Activated CD4-positive, alpha-beta memory T cell treated with anti-CD3 and anti-CD28 coated beads for 36 hours (primary cell): ENCODE measurements at regions not wholly inside any gene's neighbourhood (a gene's known extent, or its start where the extent isn't known, plus 50 kb on each side); places are given as distances from the start of the nearest gene placed in this dataset.
"Not testable (repeated sequence)": the region's sequence is repeated elsewhere in the genome, so short reads cannot be mapped to it uniquely, and the experiment has no call there.

Experiments
- CTCF ChIA-PET: fragments of 350-600 bp; sonication (Branson Sonifier 250); formaldehyde crosslinking; loops from one replicate; lab custom pipeline; 2021; ENCODE audit warnings: antibody characterized with exemption, inconsistent platforms; lab: Charles Lee
- POLR2A ChIA-PET: fragments of 350-600 bp; sonication (Branson Sonifier 250); formaldehyde crosslinking; loops from one replicate; lab custom pipeline; 2021; ENCODE audit warnings: antibody characterized with exemption; lab: Charles Lee
- DNase-seq: peaks from one replicate; pipeline ENCODE4 v3.0.0-alpha.2; 2020
- H3K27ac Mint-ChIP-seq: one replicate; pipeline ENCODE4 v1.8.0; 2021; ENCODE audit warnings: mixed read lengths
- H3K27me3 Mint-ChIP-seq: one replicate; pipeline ENCODE4 v1.8.0; 2021; ENCODE audit warnings: mixed read lengths
- H3K36me3 Mint-ChIP-seq: one replicate; pipeline ENCODE4 v1.8.0; 2021; ENCODE audit warnings: mixed read lengths
- H3K4me1 Mint-ChIP-seq: one replicate; pipeline ENCODE4 v1.8.0; 2021; ENCODE audit warnings: low read depth, mixed read lengths
- H3K4me3 Mint-ChIP-seq: one replicate; pipeline ENCODE4 v1.8.0; 2021; ENCODE audit warnings: mild to moderate bottlenecking, mixed read lengths
- H3K9me3 Mint-ChIP-seq: one replicate; pipeline ENCODE4 v1.8.0; 2021; ENCODE audit warnings: mixed read lengths
- intact Hi-C: fragments of 100-400 bp; cut with micrococcal nuclease; formaldehyde crosslinking; loops from one replicate; pipeline ENCODE4 v1.15.1; 2023

- ChIA-PET POLR2A (no interaction called here), CTCF (no interaction called here)
- intact Hi-C loops: no loop called here
- H3K9me3 Mint-ChIP-seq: no peaks in the 10 kb centered on the region
- no peak for DNase-seq
- peaks cover 1% of the 10 kb centered on the region for H3K27me3 Mint-ChIP-seq
- H3K4me3 Mint-ChIP-seq: no peak overlapping the region
- H3K36me3 Mint-ChIP-seq: no peaks in the 10 kb centered on the region
- no peaks in the 10 kb centered on the region for H3K4me1 Mint-ChIP-seq
- no peak overlapping the region for H3K27ac Mint-ChIP-seq
These were observed 131.2 kb upstream of the MPHOSPH6 start for GRCh38 chr16:82301146-82301755.

- CTCF ChIA-PET: no interaction called here
- POLR2A ChIA-PET: no interaction called here
- H3K4me3 Mint-ChIP-seq: no peak overlapping the region
- DNase-seq: no peak
- no peaks in the 10 kb centered on the region for H3K9me3 Mint-ChIP-seq
- intact Hi-C loops: no loop called here
- peaks cover 1% of the 10 kb centered on the region for H3K27me3 Mint-ChIP-seq
- H3K36me3 Mint-ChIP-seq: no peaks in the 10 kb centered on the region
- H3K4me1 Mint-ChIP-seq: no peaks in the 10 kb centered on the region
- no peak overlapping the region for H3K27ac Mint-ChIP-seq
These were observed 130.4 kb upstream of the MPHOSPH6 start for GRCh38 chr16:82300374-82300951.

- Mint-ChIP-seq H3K27me3 (peaks cover 3% of the 10 kb centered on the region), H3K4me1 (no peaks in the 10 kb centered on the region), H3K9me3 (no peaks in the 10 kb centered on the region), H3K36me3 (no peaks in the 10 kb centered on the region), H3K27ac (no peak overlapping the region), H3K4me3 (no peak overlapping the region)
- no peak for DNase-seq
- CTCF ChIA-PET: interaction anchor here (1.1 to 1.4 kb wide), 2 partner anchors 35 to 158 kb away, joined by 3 to 7 read pairs; no protein-coding TSS in a partner anchor
- intact Hi-C loops: no loop called here
- POLR2A ChIA-PET: no interaction called here
These were observed 128.4 kb upstream of the MPHOSPH6 start for GRCh38 chr16:82298472-82298871.

DNA sequence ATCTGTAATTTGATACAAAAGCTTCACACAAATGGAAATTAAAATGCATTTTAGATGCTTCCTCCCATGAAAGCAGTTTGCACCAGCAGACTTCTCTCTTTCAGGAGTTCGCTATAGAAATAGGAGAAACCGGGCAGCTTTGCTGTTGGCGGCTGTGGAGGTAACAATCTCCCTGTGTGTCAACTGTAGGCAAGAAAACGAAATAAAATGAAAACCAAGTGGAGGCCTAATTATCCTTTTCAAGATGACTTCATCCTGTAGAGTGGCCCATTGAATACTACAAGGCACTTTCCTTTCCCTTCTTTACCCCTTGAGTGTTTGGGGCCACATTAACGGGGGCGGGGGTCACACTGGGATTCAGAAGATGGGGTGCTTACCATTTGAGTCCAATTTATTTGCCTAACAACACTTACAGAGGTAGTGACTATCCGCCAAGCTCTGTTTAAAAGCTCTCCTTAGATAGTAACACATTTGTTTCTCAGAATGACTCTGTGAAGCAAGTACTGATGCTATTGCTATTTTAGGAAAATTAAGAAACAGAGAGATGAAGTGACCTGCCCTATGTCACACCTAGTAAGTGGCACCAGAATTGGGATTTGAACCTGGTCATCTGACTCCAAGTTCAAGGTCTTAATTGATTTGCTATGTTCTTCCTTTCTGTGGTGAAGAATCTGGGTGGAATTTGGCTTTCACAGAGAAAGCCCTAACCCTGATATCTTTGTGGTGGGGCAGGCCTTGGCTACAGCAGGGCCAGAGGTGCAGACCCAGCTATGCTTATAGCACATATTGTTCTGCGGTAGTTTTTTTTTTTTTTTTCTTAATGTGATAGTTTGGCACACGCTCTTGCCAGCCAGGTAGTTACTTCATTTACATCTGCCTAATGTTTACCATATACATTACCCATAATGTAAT is 125.5 kb upstream of the MPHOSPH6 start:
- no peak for DNase-seq
- CTCF ChIA-PET: interaction anchor here (0.7 kb wide), 1 partner anchor 33 kb away, joined by 3 read pairs; no protein-coding TSS in a partner anchor
- no peaks in the 10 kb centered on the region for H3K4me1 Mint-ChIP-seq
- no peaks in the 10 kb centered on the region for H3K36me3 Mint-ChIP-seq
- POLR2A ChIA-PET: no interaction called here
- no peak overlapping the region for H3K27ac Mint-ChIP-seq
- intact Hi-C loops: no loop called here
- no peaks in the 10 kb centered on the region for H3K9me3 Mint-ChIP-seq
- H3K27me3 Mint-ChIP-seq: peaks cover 3% of the 10 kb centered on the region
- no peak overlapping the region for H3K4me3 Mint-ChIP-seq

- no peak overlapping the region for H3K27ac Mint-ChIP-seq
- H3K9me3 Mint-ChIP-seq: no peaks in the 10 kb centered on the region
- ChIA-PET POLR2A (no interaction called here), CTCF (no interaction called here)
- intact Hi-C loops: no loop called here
- no peaks in the 10 kb centered on the region for H3K36me3 Mint-ChIP-seq
- H3K27me3 Mint-ChIP-seq: peaks cover 3% of the 10 kb centered on the region
- DNase-seq: no peak
- H3K4me3 Mint-ChIP-seq: no peak overlapping the region
- no peaks in the 10 kb centered on the region for H3K4me1 Mint-ChIP-seq
These were observed 123.6 kb upstream of the MPHOSPH6 start for GRCh38 chr16:82293671-82294070.

GRCh38 chr16:82287937-82288336 is 117.9 kb upstream of the MPHOSPH6 start:
- POLR2A ChIA-PET: no interaction called here
- H3K4me3 Mint-ChIP-seq: no peak overlapping the region
- H3K27ac Mint-ChIP-seq: no peak overlapping the region
- H3K27me3 Mint-ChIP-seq: no peaks in the 10 kb centered on the region
- no peaks in the 10 kb centered on the region for H3K36me3 Mint-ChIP-seq
- H3K4me1 Mint-ChIP-seq: no peaks in the 10 kb centered on the region
- CTCF ChIA-PET: interaction anchor here (1.1 kb wide), 1 partner anchor 25 kb away, joined by 3 read pairs; no protein-coding TSS in a partner anchor
- DNase-seq: no peak
- H3K9me3 Mint-ChIP-seq: no peaks in the 10 kb centered on the region
- intact Hi-C loops: no loop called here

DNA sequence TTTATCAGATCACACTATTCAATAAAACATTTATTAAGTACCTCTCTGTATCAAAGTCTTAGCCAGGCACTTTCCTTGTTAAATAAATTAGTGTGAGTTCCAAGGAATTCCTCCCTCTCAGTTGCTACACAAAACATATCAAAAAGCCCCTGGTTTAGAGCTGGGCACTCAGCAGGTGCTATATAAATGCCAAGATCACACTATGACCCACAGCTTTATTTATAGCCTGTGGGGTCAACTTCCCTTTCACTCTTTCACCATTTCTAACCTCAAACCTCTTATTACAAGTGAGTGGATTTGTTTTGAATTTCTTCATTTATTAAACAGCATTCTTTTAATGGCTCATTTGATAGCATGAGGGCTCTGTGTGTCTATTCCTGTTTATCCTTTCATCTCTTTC is 112.6 kb upstream of the MPHOSPH6 start:
- Mint-ChIP-seq H3K4me3 (no peak overlapping the region), H3K27me3 (no peaks in the 10 kb centered on the region), H3K27ac (no peak overlapping the region), H3K9me3 (no peaks in the 10 kb centered on the region), H3K4me1 (no peaks in the 10 kb centered on the region), H3K36me3 (no peaks in the 10 kb centered on the region)
- DNase-seq: no peak
- intact Hi-C loops: no loop called here
- CTCF ChIA-PET: no interaction called here
- POLR2A ChIA-PET: no interaction called here

DNA sequence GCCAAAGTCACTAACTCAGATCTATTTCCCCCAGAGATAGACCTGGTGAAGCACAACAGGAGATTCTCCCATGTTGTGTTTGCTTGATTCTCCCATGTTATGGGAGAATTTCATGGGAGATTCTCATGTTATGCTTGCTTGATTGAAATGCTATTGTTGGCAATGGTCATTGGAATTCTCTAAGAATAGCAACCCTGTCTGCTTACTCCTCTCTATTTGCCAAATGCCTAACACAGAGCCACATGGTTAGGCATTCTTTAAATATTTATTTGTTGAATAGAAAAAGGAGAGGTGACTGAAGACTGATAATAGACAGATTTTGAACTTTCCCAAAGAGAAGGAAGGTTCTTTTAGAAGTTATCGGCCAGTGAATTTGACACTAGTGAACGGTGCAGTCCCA is 111.5 kb upstream of the MPHOSPH6 start:
- no peak for DNase-seq
- H3K9me3 Mint-ChIP-seq: no peaks in the 10 kb centered on the region
- H3K36me3 Mint-ChIP-seq: no peaks in the 10 kb centered on the region
- ChIA-PET CTCF (interaction anchor here (1.2 kb wide), 1 partner anchor 18 kb away, joined by 4 read pairs; no protein-coding TSS in a partner anchor), POLR2A (no interaction called here)
- H3K4me1 Mint-ChIP-seq: no peaks in the 10 kb centered on the region
- no peaks in the 10 kb centered on the region for H3K27me3 Mint-ChIP-seq
- H3K4me3 Mint-ChIP-seq: no peak overlapping the region
- no peak overlapping the region for H3K27ac Mint-ChIP-seq
- intact Hi-C loops: no loop called here

GRCh38 chr16:82280867-82281266 is 110.8 kb upstream of the MPHOSPH6 start:
- no peaks in the 10 kb centered on the region for H3K4me1 Mint-ChIP-seq
- no peaks in the 10 kb centered on the region for H3K36me3 Mint-ChIP-seq
- POLR2A ChIA-PET: no interaction called here

DNA sequence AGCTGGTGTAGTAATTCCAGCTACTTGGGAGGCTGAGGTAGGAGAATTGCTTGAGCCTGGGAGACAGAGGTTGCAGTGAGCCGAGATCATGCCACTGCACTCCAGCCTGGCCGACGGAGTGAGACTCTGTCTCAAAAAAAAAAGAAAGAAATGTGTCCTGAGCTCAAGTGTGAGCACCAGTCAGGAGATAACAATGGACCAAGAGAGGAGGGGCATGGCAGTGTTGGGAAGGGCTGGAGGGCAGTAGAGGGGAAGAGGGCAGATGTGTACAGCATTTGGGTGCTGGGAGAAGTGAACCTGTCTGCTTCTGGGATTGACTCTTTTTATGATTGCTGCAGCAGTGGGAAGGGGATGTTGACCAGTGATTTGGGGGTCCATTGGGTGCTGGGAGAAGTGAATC is 105.3 kb upstream of the MPHOSPH6 start:
- H3K9me3 Mint-ChIP-seq, H3K27me3 Mint-ChIP-seq, H3K36me3 Mint-ChIP-seq, H3K27ac Mint-ChIP-seq, H3K4me3 Mint-ChIP-seq, POLR2A ChIA-PET, intact Hi-C loops, DNase-seq, H3K4me1 Mint-ChIP-seq: not testable (repeated sequence)
- CTCF ChIA-PET: interaction anchor here (4.3 kb wide), 1 partner anchor 12 kb away, joined by 28 read pairs; no protein-coding TSS in a partner anchor

More at GRCh38 chr16:82280867-82281266, 110.8 kb upstream of the MPHOSPH6 start:
- Mint-ChIP-seq H3K27ac (no peak overlapping the region), H3K4me3 (no peak overlapping the region), H3K9me3 (no peaks in the 10 kb centered on the region), H3K27me3 (no peaks in the 10 kb centered on the region)
- CTCF ChIA-PET: interaction anchor here (1.0 to 1.6 kb wide), 3 partner anchors 16 to 18 kb away, joined by 3 to 4 read pairs (median 3); no protein-coding TSS in a partner anchor
- DNase-seq: no peak
- intact Hi-C loops: no loop called here

DNA sequence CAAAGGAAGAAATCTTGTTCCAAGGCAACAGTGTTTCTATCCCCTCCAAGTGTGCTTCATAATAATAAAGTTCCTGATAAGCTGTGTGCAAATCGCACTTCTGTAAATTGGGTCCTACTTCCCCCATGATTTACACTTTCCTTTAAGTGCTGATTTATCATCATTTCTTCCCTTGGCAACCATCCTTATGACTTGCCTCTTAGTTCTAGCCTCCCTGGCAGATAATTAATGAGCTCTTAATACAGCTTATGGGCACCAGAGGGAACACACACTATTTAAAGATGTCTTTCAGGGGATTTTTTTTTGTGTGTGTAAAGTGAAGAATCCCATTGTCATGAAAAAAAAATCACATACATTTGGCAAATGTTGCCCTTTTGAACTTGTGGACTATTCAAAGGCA is 101.6 kb upstream of the MPHOSPH6 start:
- POLR2A ChIA-PET: no interaction called here
- no peak for DNase-seq
- H3K36me3 Mint-ChIP-seq: no peaks in the 10 kb centered on the region

GRCh38 chr16:82267675-82268074 is 97.7 kb upstream of the MPHOSPH6 start:
- intact Hi-C loops, H3K36me3 Mint-ChIP-seq, H3K4me1 Mint-ChIP-seq, DNase-seq, POLR2A ChIA-PET, H3K27ac Mint-ChIP-seq, H3K4me3 Mint-ChIP-seq, H3K9me3 Mint-ChIP-seq: not testable (repeated sequence)
- peaks cover 17% of the 10 kb centered on the region for H3K27me3 Mint-ChIP-seq
- CTCF ChIA-PET: interaction anchor here (0.6 kb wide), 1 partner anchor 1089 kb away, joined by 3 read pairs; no protein-coding TSS in a partner anchor

More for the DNA sequence above, 101.6 kb upstream of the MPHOSPH6 start:
- intact Hi-C loops: no loop called here
- CTCF ChIA-PET: interaction anchor here (4.3 kb wide), 1 partner anchor 8 kb away, joined by 28 read pairs; no protein-coding TSS in a partner anchor
- Mint-ChIP-seq H3K4me3 (no peak overlapping the region), H3K4me1 (no peaks in the 10 kb centered on the region), H3K27me3 (peaks cover 8% of the 10 kb centered on the region), H3K27ac (no peak overlapping the region), H3K9me3 (no peaks in the 10 kb centered on the region)
